ENCODE measurements at regions not wholly inside any gene's neighbourhood (a gene's known extent, or its start where the extent isn't known, plus 50 kb on each side); places are given as distances from the start of the nearest gene placed in this dataset.
"Not testable (repeated sequence)": the region's sequence is repeated elsewhere in the genome, so short reads cannot be mapped to it uniquely, and the experiment has no call there.

DNA sequence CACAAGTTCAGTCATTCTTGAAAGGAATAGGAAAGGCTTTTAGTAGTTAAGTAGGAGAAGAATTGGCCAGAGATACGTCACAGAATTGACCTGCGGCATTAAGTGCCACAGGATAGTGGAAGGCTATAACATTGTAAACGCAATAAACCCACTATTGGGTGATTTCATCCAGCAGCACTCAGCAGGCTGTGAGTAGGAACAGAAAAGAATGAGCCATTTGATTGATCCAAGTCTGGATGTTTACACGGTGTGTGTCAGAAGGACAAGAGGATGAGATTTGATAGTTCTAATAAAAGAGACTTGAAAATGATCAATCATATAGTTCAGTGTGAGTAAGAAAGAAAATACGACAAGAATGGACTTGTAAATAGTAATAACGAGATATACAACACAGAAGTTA, 110.0 kb upstream of the MTAP start:
- TF ChIP-seq GATA1 (IDR thresholded peaks at IDR 0.05; ENCODE audit: low read depth, low read length), result no peak
- no peak for TF ChIP-seq POLR2A (IDR thresholded peaks at IDR 0.05; ENCODE audit: low read length)
- DNase-seq, result no peak

DNA sequence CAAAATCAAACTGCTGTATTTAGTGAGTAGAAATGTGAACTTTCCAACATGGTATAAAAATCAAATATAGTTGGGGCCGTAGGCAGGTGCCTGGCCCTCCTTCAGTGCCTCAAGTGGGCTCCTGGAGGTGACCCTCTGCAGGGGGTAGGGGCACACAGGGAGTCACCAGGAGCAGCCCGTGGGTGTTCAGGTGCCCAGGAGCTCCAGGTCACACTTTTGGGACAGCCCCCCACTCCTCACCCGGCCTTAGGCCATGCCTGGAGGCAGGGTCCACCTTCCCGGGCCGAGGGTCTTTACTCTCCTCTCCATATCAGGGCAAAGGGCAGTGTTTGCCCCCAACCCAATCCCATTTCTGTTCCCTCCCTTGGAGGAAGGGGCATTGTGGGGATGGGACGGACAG, 108.0 kb upstream of the MTAP start:
- DNase-seq, result no peak
- no peak for TF ChIP-seq POLR2A (IDR thresholded peaks at IDR 0.05; ENCODE audit: low read length)
- TF ChIP-seq GATA1 (IDR thresholded peaks at IDR 0.05; ENCODE audit: low read depth, low read length), result no peak

- no peak for TF ChIP-seq POLR2A (IDR thresholded peaks at IDR 0.05; ENCODE audit: low read length)
- no peak for DNase-seq
Measured at GRCh38 chr9:21695443-21695842, 107.0 kb upstream of the MTAP start.

DNA sequence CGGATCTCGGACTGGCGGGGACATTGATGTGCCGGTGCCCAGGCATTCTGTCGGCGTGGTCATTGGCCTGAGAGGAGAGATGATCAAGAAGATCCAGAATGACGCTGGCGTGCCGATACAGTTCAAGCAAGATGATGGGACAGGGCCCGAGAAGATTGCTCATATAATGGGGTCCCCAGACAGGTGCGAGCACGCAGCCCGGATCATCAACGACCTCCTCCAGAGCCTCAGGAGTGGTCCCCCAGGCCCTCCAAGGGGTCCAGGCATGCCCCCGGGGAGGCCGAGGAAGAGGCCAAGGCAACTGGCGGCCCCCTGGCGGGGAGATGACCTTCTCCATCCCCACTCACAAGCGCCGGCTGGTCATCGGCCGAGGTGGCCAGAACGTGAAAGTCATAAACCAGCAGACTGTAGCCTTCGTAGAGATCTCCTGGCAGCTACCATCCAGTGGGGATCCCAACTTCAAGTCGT, 106.5 kb upstream of the MTAP start:
- TF ChIP-seq GATA1 (IDR thresholded peaks at IDR 0.05; ENCODE audit: low read depth, low read length) (no peak), POLR2A (IDR thresholded peaks at IDR 0.05; ENCODE audit: low read length) (no peak)
- DNase-seq, result no peak

- no peak for DNase-seq
- TF ChIP-seq POLR2A (IDR thresholded peaks at IDR 0.05; ENCODE audit: low read length), result no peak
- no peak for TF ChIP-seq GATA1 (IDR thresholded peaks at IDR 0.05; ENCODE audit: low read depth, low read length)
Measured at GRCh38 chr9:21696411-21696871, 106.0 kb upstream of the MTAP start.

- DNase-seq, result no peak
- no peak for TF ChIP-seq GATA1 (IDR thresholded peaks at IDR 0.05; ENCODE audit: low read depth, low read length)
- no peak for TF ChIP-seq POLR2A (IDR thresholded peaks at IDR 0.05; ENCODE audit: low read length)
Measured at GRCh38 chr9:21708260-21708711, 94.2 kb upstream of the MTAP start.

DNA sequence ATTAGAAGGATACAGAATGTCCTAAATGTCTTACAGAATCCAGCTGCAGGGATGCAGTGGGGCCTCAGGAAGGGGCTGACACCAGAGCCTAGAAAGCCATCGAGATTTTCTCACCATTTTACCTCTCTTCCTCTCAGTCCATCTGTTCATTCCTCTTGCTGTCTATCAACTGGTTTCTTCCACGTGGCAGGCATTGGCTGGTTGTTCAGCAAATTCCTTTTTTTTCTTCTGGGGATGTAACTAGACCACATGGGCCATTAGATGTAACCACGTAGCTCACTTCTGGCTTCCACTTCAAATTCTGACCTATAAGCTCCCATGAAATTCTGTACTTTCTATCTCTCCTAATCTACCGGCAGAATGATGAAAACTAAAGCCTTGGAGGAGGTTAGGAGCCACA, 93.6 kb upstream of the MTAP start:
- TF ChIP-seq GATA1 (IDR thresholded peaks at IDR 0.05; ENCODE audit: low read depth, low read length) (no peak), POLR2A (IDR thresholded peaks at IDR 0.05; ENCODE audit: low read length) (no peak)
- DNase-seq, result no peak

DNA sequence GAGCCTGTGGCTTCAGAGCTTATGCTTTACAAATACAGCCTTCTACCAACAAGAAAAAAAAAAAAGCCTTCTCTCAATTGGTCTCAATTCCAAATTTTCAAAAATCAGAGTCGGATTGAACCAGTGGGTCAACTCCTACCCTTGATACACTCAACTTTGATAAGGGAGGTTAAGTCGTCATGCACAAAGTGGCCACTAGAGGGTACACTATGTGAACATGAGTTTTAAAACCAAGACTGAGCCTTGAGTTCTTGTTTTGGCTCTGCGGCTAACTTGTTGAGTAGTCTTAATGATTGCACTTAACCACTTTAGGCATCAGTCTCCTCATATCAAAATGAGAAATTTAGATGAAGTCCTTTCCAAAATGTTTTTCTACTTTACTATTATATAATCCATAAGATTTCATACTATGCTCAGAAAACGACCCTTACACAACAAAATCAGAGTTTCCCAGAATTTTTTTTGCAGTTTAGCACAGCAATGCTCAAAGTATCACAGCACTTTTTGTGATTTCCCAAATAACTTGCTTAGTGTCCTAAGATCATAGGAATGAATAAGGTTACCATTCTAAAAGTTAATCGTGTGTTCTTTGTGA, 92.9 kb upstream of the MTAP start:
- peak; percentile 47 to 65 for DNase-seq
- TF ChIP-seq POLR2A (IDR thresholded peaks at IDR 0.05; ENCODE audit: low read length) (no peak), GATA1 (IDR thresholded peaks at IDR 0.05; ENCODE audit: low read depth, low read length) (no peak)

DNA sequence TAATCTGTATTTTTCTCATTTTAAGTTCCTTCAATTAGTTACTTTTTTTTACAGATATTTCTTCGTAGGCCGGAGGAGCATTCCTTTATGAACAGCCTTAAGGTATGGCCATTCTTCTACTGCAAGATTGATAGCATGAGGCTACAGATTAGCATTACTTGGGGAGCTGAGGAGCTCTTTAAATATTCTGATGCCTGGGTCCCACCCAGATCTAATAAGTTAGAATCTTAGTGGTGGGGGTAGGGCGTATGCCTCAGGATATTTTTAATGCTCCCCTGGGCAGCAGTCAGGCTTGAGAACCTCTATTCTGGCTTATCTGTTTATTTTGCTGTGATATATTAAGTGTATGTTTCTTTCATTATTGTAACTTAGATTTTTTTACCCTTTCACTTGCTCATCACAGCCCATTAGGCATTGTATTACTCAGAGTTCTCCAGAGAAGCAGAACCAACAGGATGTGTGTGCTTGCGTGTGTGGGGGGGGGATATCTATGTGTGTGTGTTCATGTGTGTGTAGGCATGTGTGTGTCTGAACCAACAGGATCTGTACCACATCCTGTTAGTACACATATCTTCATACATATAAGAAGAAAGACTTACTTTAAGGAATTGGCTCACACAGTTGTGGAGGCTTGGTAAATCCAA, 91.8 kb upstream of the MTAP start:
- DNase-seq, result no peak
- TF ChIP-seq POLR2A (IDR thresholded peaks at IDR 0.05; ENCODE audit: low read length), result no peak
- TF ChIP-seq GATA1 (IDR thresholded peaks at IDR 0.05; ENCODE audit: low read depth, low read length), result no peak

DNA sequence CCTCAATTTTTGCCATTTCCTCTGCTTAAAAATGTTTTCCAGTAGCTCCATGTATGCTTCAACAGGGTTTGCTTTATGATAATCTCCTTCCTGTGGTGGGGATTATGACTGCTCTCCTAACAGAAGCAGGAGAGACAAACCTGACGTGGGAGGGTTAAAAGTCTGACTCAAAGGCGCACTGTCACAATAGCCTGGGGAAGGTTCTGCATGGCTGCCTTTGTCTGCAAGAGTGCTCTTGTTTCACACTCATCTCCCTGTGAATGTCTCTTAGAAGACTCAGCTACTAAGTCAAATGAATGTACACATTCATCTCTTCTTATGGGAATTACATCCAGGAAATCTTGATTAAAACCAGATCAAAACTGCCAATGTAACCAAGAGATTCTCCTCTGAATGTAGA, 90.9 kb upstream of the MTAP start:
- no peak for DNase-seq
- TF ChIP-seq POLR2A (IDR thresholded peaks at IDR 0.05; ENCODE audit: low read length), result no peak
- TF ChIP-seq GATA1 (IDR thresholded peaks at IDR 0.05; ENCODE audit: low read depth, low read length), result no peak

DNA sequence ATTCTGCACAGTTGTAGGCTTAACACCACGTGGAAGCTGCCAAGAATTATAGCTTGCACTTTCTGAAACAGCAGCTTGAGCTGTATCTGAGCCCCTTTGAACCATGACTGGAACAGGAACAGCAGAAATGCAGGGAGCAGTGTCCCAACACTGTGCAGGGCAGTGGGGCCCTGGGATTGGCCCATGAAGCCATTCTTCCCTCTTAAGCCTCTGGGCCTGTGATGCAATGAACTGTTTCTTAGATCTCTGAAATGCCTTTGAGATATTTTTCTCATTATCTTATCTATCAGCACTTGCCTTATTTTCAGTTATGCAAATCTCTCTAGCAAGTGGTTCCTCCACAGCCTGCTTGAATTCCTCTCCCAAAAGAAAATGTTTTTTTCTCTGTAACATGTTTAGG, 87.0 kb upstream of the MTAP start:
- no peak for TF ChIP-seq POLR2A (IDR thresholded peaks at IDR 0.05; ENCODE audit: low read length)
- TF ChIP-seq GATA1 (IDR thresholded peaks at IDR 0.05; ENCODE audit: low read depth, low read length), result no peak
- peak in 1 of 2 experiments; percentile 3 for DNase-seq

DNA sequence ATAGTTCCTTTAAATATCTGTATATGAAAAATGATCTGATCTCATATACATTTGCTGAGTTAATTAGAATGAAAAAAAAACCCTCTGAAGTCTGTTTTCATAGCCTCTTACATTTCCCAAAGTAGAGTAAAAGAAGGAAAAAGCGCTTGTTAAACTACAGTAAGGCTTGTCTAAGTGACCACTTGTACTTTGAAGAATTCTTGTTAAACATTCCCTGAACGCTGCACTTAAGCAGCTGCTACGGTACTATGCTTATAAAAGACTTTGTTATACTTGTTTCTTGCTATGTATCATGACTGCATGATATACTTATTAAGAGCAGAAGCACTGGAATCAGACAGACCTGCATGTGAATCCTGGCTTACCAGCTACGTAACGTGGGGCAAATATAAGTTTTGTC, 81.7 kb upstream of the MTAP start:
- no peak for TF ChIP-seq GATA1 (IDR thresholded peaks at IDR 0.05; ENCODE audit: low read depth, low read length)
- no peak for TF ChIP-seq POLR2A (IDR thresholded peaks at IDR 0.05; ENCODE audit: low read length)
- no peak for DNase-seq

DNA sequence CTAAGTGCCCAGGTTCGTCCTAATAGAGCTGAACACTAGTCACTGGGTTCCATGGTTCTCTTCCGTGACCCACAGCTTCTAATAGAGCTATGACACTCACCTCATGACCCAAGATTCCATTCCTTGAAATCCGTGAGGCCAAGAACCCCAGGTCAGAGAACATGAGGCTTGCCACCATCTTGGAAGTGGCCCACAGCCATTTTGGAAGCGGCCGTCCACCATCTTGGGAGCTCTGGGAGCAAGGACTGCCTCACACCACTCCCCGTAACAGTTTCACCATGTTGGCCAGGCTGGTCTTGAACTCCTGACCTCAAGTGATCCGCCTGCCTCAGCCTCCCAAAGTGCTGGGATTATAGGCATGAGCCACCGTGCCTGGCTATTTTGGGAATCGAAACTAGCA, 75.0 kb upstream of the MTAP start:
- DNase-seq, result not testable (repeated sequence)

DNA sequence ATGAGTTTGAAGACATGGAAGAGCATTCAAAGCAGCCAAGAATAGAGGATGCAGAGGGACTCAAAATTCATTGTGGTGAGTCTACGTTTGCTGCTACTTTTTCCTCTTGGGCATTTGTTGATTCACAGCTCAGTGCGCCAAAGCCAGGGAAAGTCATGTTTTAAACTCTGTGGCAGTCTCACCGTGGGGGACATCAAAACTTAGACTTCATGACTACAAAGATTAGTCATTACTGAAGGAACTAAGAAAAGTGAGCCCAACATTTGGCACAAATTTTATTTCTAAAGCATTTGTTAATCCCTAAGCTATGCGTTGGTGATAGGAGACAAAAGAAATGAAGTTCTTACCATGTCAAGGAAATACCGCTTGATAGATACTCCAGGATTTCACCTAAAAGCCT, 73.7 kb upstream of the MTAP start:
- TF ChIP-seq POLR2A (IDR thresholded peaks at IDR 0.05; ENCODE audit: low read length) (no peak), GATA1 (IDR thresholded peaks at IDR 0.05; ENCODE audit: low read depth, low read length) (no peak)
- no peak for DNase-seq

- TF ChIP-seq GATA1 (IDR thresholded peaks at IDR 0.05; ENCODE audit: low read depth, low read length), result no peak
Measured at GRCh38 chr9:21729648-21730047, 72.8 kb upstream of the MTAP start.

More at GRCh38 chr9:21729648-21730047, 72.8 kb upstream of the MTAP start:
- no peak for DNase-seq

Data from erythroblast (primary cell).